Liver (tissue), 3 donors: ENCODE measurements at regions not wholly inside any gene's neighbourhood (a gene's known extent, or its start where the extent isn't known, plus 50 kb on each side); places are given as distances from the start of the nearest gene placed in this dataset.

Experiments used
- CTCF ChIP-seq: fragments of 150-350 bp; IDR thresholded peaks from 2 replicates; pipeline ENCODE4 v1.5.1; 2017; ENCODE audit warnings: improper control_type of control experiment, low read depth, low read length; ENCODE audit not compliant: missing input control
- GABPA ChIP-seq, 2 donors: IDR thresholded peaks in 1 of 2; conservative IDR thresholded peaks in 1 of 2; 2 replicates each; pipeline ENCODE4 v1.6.1; 2016; ENCODE audit warnings: antibody characterized with exemption in 2 of 2, mild to moderate bottlenecking in 1 of 2, moderate library complexity in 1 of 2
- donor health status: healthy.
- donor health status: healthy.

GRCh38 chr5:8844206-8844605 is 701.7 kb downstream of the SEMA5A start:
- TF ChIP-seq GABPA (IDR thresholded peaks at IDR 0.05 in 1 of 2, conservative IDR thresholded peaks at IDR 0.05 in 1 of 2) (no peak), CTCF (no peak)
